ENCODE measurements at regions not wholly inside any gene's neighbourhood (a gene's known extent, or its start where the extent isn't known, plus 50 kb on each side); places are given as distances from the start of the nearest gene placed in this dataset.

- Histone ChIP-seq H3K27ac (ENCODE audit: low read depth in 2 of 2, low read length in 1 of 2) (no peak overlapping the region), H3F3A (replicated peaks; ENCODE audit: insufficient read depth) (no peaks in the 10 kb centered on the region), H3K4me3 (ENCODE audit: low read depth in 2 of 2, low read length in 1 of 2) (no peak overlapping the region), H3K79me2 (ENCODE audit: insufficient read depth) (no peaks in the 10 kb centered on the region), H3K27me3 (ENCODE audit: insufficient read depth) (0 out of 2 replicates have a peak, but pooled peaks cover 3% of the 10 kb centered on the region), H2AFZ (ENCODE audit: low read depth) (no peak overlapping the region), H3K36me3 (replicated peaks in 1 of 2; ENCODE audit: control insufficient read depth in 1 of 2, insufficient read depth in 2 of 2, low read length in 1 of 2) (no peaks in the 10 kb centered on the region), H3K9ac (no peak overlapping the region), H4K20me1 (ENCODE audit: insufficient read depth) (no peaks in the 10 kb centered on the region), H3K9me3 (no peaks in the 10 kb centered on the region), H3K4me1 (ENCODE audit: control insufficient read depth in 1 of 2, insufficient read depth in 2 of 2, low read depth in 1 of 2, low read length in 1 of 2) (no peaks in the 10 kb centered on the region; a peak in 1 of 4 replicates), H3K9me2 (no peaks in the 10 kb centered on the region), H3K4me2 (no peak overlapping the region)
- POLR2A ChIA-PET = no interaction called here
- 40% methylated on average over 4 of the region's 4 CpGs for WGBS (ENCODE audit: low lambda C conversion rate)
- TF ChIP-seq TAF1 (IDR thresholded peaks at IDR 0.05; ENCODE audit: borderline replicate concordance, low read depth, low read length) = no peak
- no peak for TF ChIP-seq MAX (IDR thresholded peaks at IDR 0.05; ENCODE audit: low read depth)
- no peak for TF ChIP-seq YY1 (IDR thresholded peaks at IDR 0.05; ENCODE audit: low read depth)
- no peak for TF ChIP-seq RXRA (IDR thresholded peaks at IDR 0.05; ENCODE audit: borderline replicate concordance, low read depth)
- TF ChIP-seq RCOR1 (IDR thresholded peaks at IDR 0.05; ENCODE audit: low read length) = no peak
- DNase-seq = no peak
- CTCF ChIA-PET = interaction anchor here (1.7 kb wide), 1 partner anchor 160 kb away, joined by 3 read pairs; no protein-coding TSS in a partner anchor
These were observed 310.6 kb downstream of the LMO7 start for GRCh38 chr13:75946536-75947284.

- ChIA-PET CTCF (interaction anchor here (1.7 kb wide), 1 partner anchor 161 kb away, joined by 3 read pairs; no protein-coding TSS in a partner anchor), POLR2A (no interaction called here)
- no peak overlapping the region for H3K9ac ChIP-seq
- no peaks in the 10 kb centered on the region for H3K79me2 ChIP-seq (ENCODE audit: insufficient read depth)
- H3K9me2 ChIP-seq = no peaks in the 10 kb centered on the region
- no peaks in the 10 kb centered on the region for H3K36me3 ChIP-seq (replicated peaks in 1 of 2; ENCODE audit: control insufficient read depth in 1 of 2, insufficient read depth in 2 of 2, low read length in 1 of 2)
- TF ChIP-seq FOXJ3 (CRISPR knock-in tag; IDR thresholded peaks at IDR 0.05) (no peak), GATA2 (CRISPR knock-in tag; IDR thresholded peaks at IDR 0.05) (0 out of 2 replicates have a peak, but pooled peaks have one; percentile 12)
- H3K4me2 ChIP-seq = no peak overlapping the region
- H3F3A ChIP-seq (replicated peaks; ENCODE audit: insufficient read depth) = no peaks in the 10 kb centered on the region
- no peak for DNase-seq
- 0 out of 2 replicates have a peak, but pooled peaks cover 3% of the 10 kb centered on the region for H3K27me3 ChIP-seq (ENCODE audit: insufficient read depth)
- no peak overlapping the region for H2AFZ ChIP-seq (ENCODE audit: low read depth)
- WGBS (ENCODE audit: low lambda C conversion rate) = 51% methylated on average over 3 of the region's 3 CpGs
- H3K27ac ChIP-seq (ENCODE audit: low read depth in 2 of 2, low read length in 1 of 2) = no peak overlapping the region
- H3K4me1 ChIP-seq (ENCODE audit: control insufficient read depth in 1 of 2, insufficient read depth in 2 of 2, low read depth in 1 of 2, low read length in 1 of 2) = no peaks in the 10 kb centered on the region; a peak in 1 of 4 replicates
- no peaks in the 10 kb centered on the region for H3K9me3 ChIP-seq
- no peak overlapping the region for H3K4me3 ChIP-seq (ENCODE audit: low read depth in 2 of 2, low read length in 1 of 2)
- H4K20me1 ChIP-seq (ENCODE audit: insufficient read depth) = no peaks in the 10 kb centered on the region
These were observed 309.8 kb downstream of the LMO7 start for GRCh38 chr13:75945841-75946482.

GRCh38 chr13:75938811-75939560, 302.9 kb downstream of the LMO7 start:
- CTCF ChIA-PET = no interaction called here
- DNase-seq = no peak
- H3K4me2 ChIP-seq = no peak overlapping the region
- TF ChIP-seq SMC3 (IDR thresholded peaks at IDR 0.05; ENCODE audit: low read depth, low read length) (no peak), FOSL2 (IDR thresholded peaks at IDR 0.05; ENCODE audit: borderline replicate concordance, low read depth) (no peak), MAX (IDR thresholded peaks at IDR 0.05; ENCODE audit: low read depth) (no peak), GATA2 (CRISPR knock-in tag; IDR thresholded peaks at IDR 0.05) (no peak), TEAD4 (IDR thresholded peaks at IDR 0.05; ENCODE audit: borderline replicate concordance, insufficient read depth) (no peak), ZBTB33 (IDR thresholded peaks at IDR 0.05; ENCODE audit: borderline replicate concordance, low read depth) (no peak), USF1 (IDR thresholded peaks at IDR 0.05; ENCODE audit: borderline replicate concordance, low read depth) (no peak), NRF1 (IDR thresholded peaks at IDR 0.05; ENCODE audit: low read depth, low read length) (no peak), IRF3 (IDR thresholded peaks at IDR 0.05; ENCODE audit: low read depth, low read length) (no peak)

More at GRCh38 chr13:75938811-75939560, 302.9 kb downstream of the LMO7 start:
- no peaks in the 10 kb centered on the region for H3K4me1 ChIP-seq (ENCODE audit: control insufficient read depth in 1 of 2, insufficient read depth in 2 of 2, low read depth in 1 of 2, low read length in 1 of 2)
- H3K9ac ChIP-seq = no peak overlapping the region
- no peak overlapping the region for H3K27ac ChIP-seq (ENCODE audit: low read depth in 2 of 2, low read length in 1 of 2)
- no peaks in the 10 kb centered on the region for H3K9me3 ChIP-seq
- no peaks in the 10 kb centered on the region for H3K9me2 ChIP-seq
- H3F3A ChIP-seq (replicated peaks; ENCODE audit: insufficient read depth) = no peaks in the 10 kb centered on the region
- H3K79me2 ChIP-seq (ENCODE audit: insufficient read depth) = no peaks in the 10 kb centered on the region
- H3K27me3 ChIP-seq (ENCODE audit: insufficient read depth) = no peaks in the 10 kb centered on the region
- POLR2A ChIA-PET = no interaction called here
- H2AFZ ChIP-seq (ENCODE audit: low read depth) = no peak overlapping the region
- 14% methylated on average over 2 of the region's 2 CpGs for WGBS (ENCODE audit: low lambda C conversion rate)
- no peaks in the 10 kb centered on the region for H3K36me3 ChIP-seq (replicated peaks in 1 of 2; ENCODE audit: control insufficient read depth in 1 of 2, insufficient read depth in 2 of 2, low read length in 1 of 2)
- no peak overlapping the region for H3K4me3 ChIP-seq (ENCODE audit: low read depth in 2 of 2, low read length in 1 of 2)
- H4K20me1 ChIP-seq (ENCODE audit: insufficient read depth) = no peaks in the 10 kb centered on the region
